ENCODE measurements at regions not wholly inside any gene's neighbourhood (a gene's known extent, or its start where the extent isn't known, plus 50 kb on each side); places are given as distances from the start of the nearest gene placed in this dataset.

GRCh38 chr14:80325112-80325511, 113.8 kb upstream of the DIO2 start:
- Histone ChIP-seq H3K27me3 (ENCODE audit: control insufficient read depth in 1 of 2, insufficient read depth in 2 of 2, low read length in 2 of 2) (no peaks in the 10 kb centered on the region), H3K4me1 (ENCODE audit: insufficient read depth, low read length) (no peaks in the 10 kb centered on the region), H3K9me3 (ENCODE audit: control insufficient read depth in 1 of 2, insufficient read depth in 1 of 2, low read length in 2 of 2) (peaks cover 0 to 2% of the 10 kb centered on the region in 2 experiments), H3K36me3 (ENCODE audit: insufficient read depth, low read length) (no peaks in the 10 kb centered on the region), H3K4me3 (ENCODE audit: low read length) (no peak overlapping the region), H3K27ac (ENCODE audit: low read depth in 1 of 2, low read length in 2 of 2) (no peak overlapping the region)
- Mint-ChIP-seq H3K27ac (no peak overlapping the region), H3K4me3 (no peak overlapping the region), H3K27me3 (no peaks in the 10 kb centered on the region), H3K9me3 (peaks cover 7% of the 10 kb centered on the region), H3K36me3 (ENCODE audit: low read depth) (no peaks in the 10 kb centered on the region), H3K4me1 (ENCODE audit: low read depth) (no peaks in the 10 kb centered on the region)
- ChIA-PET POLR2A (no interaction called here), CTCF (no interaction called here)
- TF ChIP-seq CTCF (IDR thresholded peaks at IDR 0.05) = no peak
- intact Hi-C loops (cut with DNase I, micrococcal nuclease) = no loop called here
- ATAC-seq (ENCODE audit: poor library complexity) (no peak), DNase-seq (no peak)

- Histone ChIP-seq H3K4me3 (ENCODE audit: low read length) (no peak overlapping the region), H3K4me1 (ENCODE audit: insufficient read depth, low read length) (no peaks in the 10 kb centered on the region), H3K27ac (ENCODE audit: low read depth in 1 of 2, low read length in 2 of 2) (no peak overlapping the region), H3K27me3 (ENCODE audit: control insufficient read depth in 1 of 2, insufficient read depth in 2 of 2, low read length in 2 of 2) (no peaks in the 10 kb centered on the region), H3K9me3 (ENCODE audit: control insufficient read depth in 1 of 2, insufficient read depth in 1 of 2, low read length in 2 of 2) (peaks cover 0 to 3% of the 10 kb centered on the region in 2 experiments), H3K36me3 (ENCODE audit: insufficient read depth, low read length) (no peaks in the 10 kb centered on the region)
- intact Hi-C loops (cut with DNase I, micrococcal nuclease) = no loop called here
- CTCF ChIA-PET = no interaction called here
- Mint-ChIP-seq H3K9me3 (peaks cover 10% of the 10 kb centered on the region), H3K4me1 (ENCODE audit: low read depth) (no peaks in the 10 kb centered on the region), H3K4me3 (no peak overlapping the region), H3K36me3 (ENCODE audit: low read depth) (no peaks in the 10 kb centered on the region), H3K27me3 (no peaks in the 10 kb centered on the region), H3K27ac (no peak overlapping the region)
- no peak for TF ChIP-seq CTCF (IDR thresholded peaks at IDR 0.05)
- DNase-seq (no peak), ATAC-seq (ENCODE audit: poor library complexity) (no peak)
- POLR2A ChIA-PET = no interaction called here
Observed at GRCh38 chr14:80324649-80325048, 113.3 kb upstream of the DIO2 start.

- CTCF ChIA-PET = no interaction called here
- H3K4me3 ChIP-seq (ENCODE audit: low read length) = no peak overlapping the region
- no peaks in the 10 kb centered on the region for H3K4me1 Mint-ChIP-seq (ENCODE audit: low read depth)
- ATAC-seq (ENCODE audit: poor library complexity) (no peak), DNase-seq (no peak)
- H3K36me3 ChIP-seq (ENCODE audit: insufficient read depth, low read length) = no peaks in the 10 kb centered on the region
- TF ChIP-seq CTCF (IDR thresholded peaks at IDR 0.05) = no peak
- POLR2A ChIA-PET = no interaction called here
- H3K9me3 Mint-ChIP-seq = peaks cover 11% of the 10 kb centered on the region
- peaks cover 0 to 3% of the 10 kb centered on the region in 2 experiments for H3K9me3 ChIP-seq (ENCODE audit: control insufficient read depth in 1 of 2, insufficient read depth in 1 of 2, low read length in 2 of 2)
- no peaks in the 10 kb centered on the region for H3K27me3 Mint-ChIP-seq
- H3K27ac ChIP-seq (ENCODE audit: low read depth in 1 of 2, low read length in 2 of 2) = no peak overlapping the region
- no peaks in the 10 kb centered on the region for H3K27me3 ChIP-seq (ENCODE audit: control insufficient read depth in 1 of 2, insufficient read depth in 2 of 2, low read length in 2 of 2)
- no peaks in the 10 kb centered on the region for H3K4me1 ChIP-seq (ENCODE audit: insufficient read depth, low read length)
- H3K27ac Mint-ChIP-seq = no peak overlapping the region
- H3K4me3 Mint-ChIP-seq = no peak overlapping the region
- intact Hi-C loops (cut with DNase I, micrococcal nuclease) = no loop called here
- no peaks in the 10 kb centered on the region for H3K36me3 Mint-ChIP-seq (ENCODE audit: low read depth)
Observed at GRCh38 chr14:80323038-80323665, 111.8 kb upstream of the DIO2 start.

Measured in CD4-positive, alpha-beta T cell (primary cell).